ENCODE measurements at regions not wholly inside any gene's neighbourhood (a gene's known extent, or its start where the extent isn't known, plus 50 kb on each side); places are given as distances from the start of the nearest gene placed in this dataset.

- no peak for TF ChIP-seq CTCF (IDR thresholded peaks at IDR 0.05)
- TF ChIP-seq EZH2phosphoT487 (IDR thresholded peaks at IDR 0.05), result no peak
Observed at GRCh38 chr12:127590868-127591267, 676.1 kb upstream of the TMEM132C start.
